Neural cell (in vitro differentiated cells): ENCODE measurements at regions not wholly inside any gene's neighbourhood (a gene's known extent, or its start where the extent isn't known, plus 50 kb on each side); places are given as distances from the start of the nearest gene placed in this dataset.

Experiments used
- CTCF ChIP-seq: fragments of 450-650 bp; IDR thresholded peaks from 2 replicates; pipeline ENCODE4 v1.5.1; 2014; ENCODE audit warnings: antibody characterized with exemption, mild to moderate bottlenecking, moderate library complexity; ENCODE audit not compliant: poor library complexity, severe bottlenecking
- EP300 ChIP-seq: fragments of 450-650 bp; conservative IDR thresholded peaks from 2 replicates; pipeline ENCODE4 v1.6.1; 2014; ENCODE audit warnings: antibody characterized with exemption, mild to moderate bottlenecking, moderate library complexity; ENCODE audit not compliant: poor library complexity, severe bottlenecking
- EZH2 ChIP-seq: fragments of 200-600, 300-800 bp; shearing (Covaris generic), sonication (generic); IDR thresholded peaks from 2 replicates; pipeline ENCODE4 v1.6.1; 2014; ENCODE audit warnings: antibody characterized with exemption, low read length, borderline replicate concordance, mild to moderate bottlenecking; ENCODE audit not compliant: insufficient read depth, poor library complexity, severe bottlenecking
- MXI1 ChIP-seq: fragments of 450-650 bp; conservative IDR thresholded peaks from 2 replicates; pipeline ENCODE4 v1.6.1; 2014; ENCODE audit warnings: antibody characterized with exemption, mild to moderate bottlenecking; ENCODE audit not compliant: poor library complexity, severe bottlenecking
- POLR2AphosphoS5 ChIP-seq: IDR thresholded peaks from 2 replicates; pipeline ENCODE4 v1.6.1; 2012
- RAD21 ChIP-seq: fragments of 450-650 bp; conservative IDR thresholded peaks from 2 replicates; pipeline ENCODE4 v1.6.1; 2014; ENCODE audit warnings: antibody characterized with exemption, mild to moderate bottlenecking, moderate library complexity
- REST ChIP-seq: IDR thresholded peaks from 2 replicates; pipeline ENCODE4 v1.6.1; 2012; ENCODE audit warnings: borderline replicate concordance
- SMC3 ChIP-seq: fragments of 450-650 bp; conservative IDR thresholded peaks from 2 replicates; pipeline ENCODE4 v1.6.1; 2014; ENCODE audit warnings: antibody characterized with exemption, mild to moderate bottlenecking, moderate library complexity; ENCODE audit not compliant: poor library complexity
- TAF1 ChIP-seq: IDR thresholded peaks from 2 replicates; pipeline ENCODE4 v1.6.1; 2012; ENCODE audit warnings: low read depth

GRCh38 chr5:157986431-157986990 is 127.6 kb upstream of the CLINT1 start:
- TF ChIP-seq CTCF: no peak
- TF ChIP-seq EZH2: no peak
- no peak for TF ChIP-seq SMC3
- no peak for TF ChIP-seq RAD21
- TF ChIP-seq REST: no peak
- TF ChIP-seq POLR2AphosphoS5: no peak
- no peak for TF ChIP-seq TAF1
- TF ChIP-seq EP300: no peak
- no peak for TF ChIP-seq MXI1
